ENCODE measurements at regions not wholly inside any gene's neighbourhood (a gene's known extent, or its start where the extent isn't known, plus 50 kb on each side); places are given as distances from the start of the nearest gene placed in this dataset.
"Not testable (repeated sequence)": the region's sequence is repeated elsewhere in the genome, so short reads cannot be mapped to it uniquely, and the experiment has no call there.

DNA sequence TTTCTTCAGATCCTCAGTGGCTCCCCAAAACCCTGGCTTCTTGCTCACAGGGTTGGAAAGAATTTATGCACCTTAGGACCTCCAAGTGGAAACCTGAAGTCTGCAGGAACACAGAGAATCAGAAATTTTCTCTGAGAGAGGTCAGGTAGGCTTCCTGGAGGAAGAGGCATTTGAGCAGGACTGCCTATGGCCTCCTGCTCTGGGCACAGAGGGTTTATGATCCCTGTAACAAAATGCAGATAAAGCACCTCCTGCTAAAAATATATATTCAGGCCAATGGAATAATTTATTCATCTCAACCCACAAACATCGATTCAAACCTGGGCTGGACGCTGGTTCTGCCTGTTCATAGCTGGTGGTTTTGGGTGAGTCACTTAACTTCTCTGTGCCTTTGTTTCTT, 68.1 kb upstream of the FGF3 start:
- no peak for DNase-seq (ENCODE audit: low spot score)

DNA sequence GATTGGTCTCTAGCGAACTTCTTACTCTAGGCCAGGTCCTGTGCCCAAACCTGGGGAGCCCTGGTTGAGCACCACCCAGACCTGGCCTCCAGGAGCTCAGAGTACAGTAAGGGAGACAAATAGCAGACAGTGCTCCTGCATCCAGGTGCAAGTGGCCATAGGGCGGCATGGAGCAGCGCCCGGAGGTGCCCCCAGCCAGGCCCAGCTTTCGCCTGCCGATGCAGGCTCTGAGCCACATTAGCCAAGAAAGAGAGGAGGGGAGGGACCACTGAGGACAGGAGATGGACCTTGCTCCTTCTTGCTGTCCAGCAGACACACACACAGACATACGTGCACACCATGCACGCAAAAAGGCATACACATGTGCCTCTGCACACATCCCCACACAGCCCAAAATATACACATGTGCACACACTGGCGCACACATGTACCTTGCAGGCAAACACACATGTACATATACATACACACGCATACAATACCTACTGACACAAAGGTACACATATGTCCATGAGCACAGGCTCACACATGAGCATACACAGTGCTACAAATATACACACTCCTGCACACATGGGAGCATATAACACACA, 68.7 kb upstream of the FGF3 start:
- DNase-seq (ENCODE audit: low spot score) = no peak

DNA sequence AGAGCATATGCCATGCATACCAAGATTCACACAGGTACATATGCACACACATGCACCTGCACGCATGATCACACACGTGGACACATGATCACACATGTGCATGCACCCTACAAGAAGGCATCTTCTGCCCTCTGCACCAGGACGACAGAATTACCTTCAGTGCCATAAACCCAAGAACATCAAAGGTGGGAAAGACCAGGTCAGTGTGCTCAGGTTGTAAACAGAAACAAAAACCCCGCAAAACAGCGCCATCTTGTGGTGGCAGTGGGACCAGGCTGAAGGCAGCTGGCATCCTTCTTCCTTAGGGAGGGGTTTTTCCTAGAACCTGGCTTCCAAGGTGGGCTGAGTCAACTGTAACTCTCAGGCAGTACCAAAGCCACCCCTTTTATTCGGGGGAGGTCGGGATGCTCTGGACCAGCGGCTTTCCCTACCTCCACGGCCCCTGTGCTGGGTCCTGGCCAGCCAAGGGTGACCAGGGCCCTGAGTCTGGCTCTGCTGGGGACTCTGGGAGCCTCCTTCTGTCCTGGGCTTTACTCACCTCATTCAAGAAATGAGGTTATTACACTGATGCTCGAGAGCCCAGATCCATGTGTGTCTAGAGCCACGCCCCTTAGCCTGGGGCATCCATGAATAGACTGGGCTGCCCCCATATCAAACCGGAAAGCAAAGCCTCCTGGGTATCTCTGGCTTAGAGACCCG, 69.4 kb upstream of the FGF3 start:
- peak; percentile 88 for DNase-seq (ENCODE audit: low spot score)

DNA sequence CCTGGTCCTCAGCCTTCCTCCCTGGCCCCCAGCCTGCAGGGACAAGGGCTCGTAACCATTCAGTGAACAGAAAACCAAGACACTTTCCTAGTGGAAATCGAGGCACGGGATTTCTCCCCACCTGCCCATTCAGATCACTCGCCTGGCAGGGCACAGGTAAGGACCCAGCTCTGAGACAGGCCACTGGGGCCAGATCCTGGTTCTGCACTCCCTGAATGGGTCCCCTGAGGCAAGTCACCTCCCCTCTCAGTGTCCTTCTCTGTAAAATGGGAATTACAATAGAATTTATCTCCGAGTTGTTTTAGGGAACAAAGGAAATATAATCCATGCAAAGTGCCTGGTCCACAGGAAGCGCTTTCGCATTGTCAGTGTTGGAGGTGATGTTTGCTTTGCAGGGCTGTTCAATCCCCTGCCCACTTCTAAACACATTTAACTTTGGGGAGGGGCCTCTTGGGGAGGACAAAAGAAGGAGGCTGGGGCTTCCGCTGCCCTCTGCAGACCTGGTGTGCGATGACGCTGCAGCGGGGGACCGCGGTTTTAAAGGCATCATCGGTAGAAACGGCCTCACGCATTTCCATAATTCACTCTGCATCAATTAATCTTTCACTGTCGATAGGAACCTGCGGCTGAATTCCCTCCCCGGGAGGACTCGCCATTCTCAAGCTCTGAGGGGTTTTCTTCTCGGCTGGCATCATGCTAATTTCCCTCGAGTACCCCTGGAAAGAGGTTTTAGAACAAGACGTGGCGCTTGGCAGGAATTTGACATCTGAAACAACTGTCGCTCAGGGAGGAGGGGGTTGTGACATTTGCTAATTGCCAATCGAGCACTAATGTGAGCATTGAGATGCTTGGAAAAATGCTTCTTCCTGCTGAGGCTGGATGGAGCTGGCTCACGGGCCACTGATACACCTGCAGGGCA, 70.4 kb upstream of the FGF3 start:
- no peak for DNase-seq (ENCODE audit: low spot score)

DNA sequence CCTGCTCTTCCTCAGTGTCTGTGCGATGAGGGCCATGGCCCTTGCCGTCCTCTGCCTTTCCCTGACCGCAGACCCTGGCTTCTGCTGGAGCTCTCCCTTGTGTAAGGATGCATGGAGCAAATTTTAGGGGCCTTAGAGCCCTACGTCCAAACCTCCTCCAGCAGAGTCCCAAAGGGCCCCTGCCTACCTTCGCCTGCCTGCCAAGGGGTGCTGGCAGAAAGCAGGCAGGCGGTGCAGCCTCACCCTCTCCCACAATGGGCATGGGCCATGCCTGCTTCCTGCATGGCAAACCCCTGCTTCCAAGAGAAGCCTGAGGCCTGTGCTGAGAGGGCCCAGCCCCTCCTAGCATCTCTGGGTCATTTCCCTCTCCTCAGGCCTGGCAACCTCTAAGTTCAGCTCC, 71.3 kb upstream of the FGF3 start:
- no peak for DNase-seq (ENCODE audit: low spot score)

GRCh38 chr11:69891421-69892236, 72.4 kb upstream of the FGF3 start:
- DNase-seq (ENCODE audit: low spot score) = no peak

DNA sequence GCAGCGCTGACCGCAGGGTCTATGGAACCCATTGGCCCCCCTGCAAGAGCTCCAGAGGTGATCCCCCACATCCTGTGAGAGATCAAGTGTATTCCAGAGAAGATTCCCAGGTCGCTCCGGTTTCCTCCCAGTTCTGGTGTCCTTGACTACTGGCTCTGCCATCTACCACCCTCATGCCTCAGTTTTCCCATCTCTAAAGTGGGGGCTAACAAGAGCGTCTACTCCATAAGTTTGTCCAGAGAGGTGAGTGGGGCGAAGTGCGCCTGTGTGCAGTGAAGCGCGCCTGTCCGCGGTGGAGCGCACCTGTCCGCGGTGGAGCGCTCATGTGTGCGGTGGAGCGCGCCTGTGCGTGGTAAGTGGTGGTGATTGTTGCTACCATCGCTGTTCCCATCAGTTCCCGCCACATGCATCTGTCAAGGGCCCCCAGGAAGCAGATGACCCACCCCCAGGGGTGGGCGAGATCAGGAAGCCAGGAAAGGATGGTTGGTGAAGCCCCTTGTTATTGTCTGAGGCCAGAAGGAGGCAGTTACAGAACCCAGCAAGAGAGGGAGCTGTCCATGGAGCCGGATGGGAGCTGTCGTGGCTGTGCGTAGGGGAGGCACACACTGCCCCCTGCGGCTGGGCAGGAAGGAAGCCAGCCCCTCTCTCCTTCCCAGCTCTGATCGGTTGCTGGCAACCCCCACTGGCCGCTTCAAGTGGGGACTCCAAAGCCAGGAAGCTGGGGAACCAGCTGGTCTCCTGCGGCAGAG, 73.2 kb upstream of the FGF3 start:
- no peak for DNase-seq (ENCODE audit: low spot score)

GRCh38 chr11:69892986-69893555, 73.9 kb upstream of the FGF3 start:
- DNase-seq (ENCODE audit: low spot score) = no peak

DNA sequence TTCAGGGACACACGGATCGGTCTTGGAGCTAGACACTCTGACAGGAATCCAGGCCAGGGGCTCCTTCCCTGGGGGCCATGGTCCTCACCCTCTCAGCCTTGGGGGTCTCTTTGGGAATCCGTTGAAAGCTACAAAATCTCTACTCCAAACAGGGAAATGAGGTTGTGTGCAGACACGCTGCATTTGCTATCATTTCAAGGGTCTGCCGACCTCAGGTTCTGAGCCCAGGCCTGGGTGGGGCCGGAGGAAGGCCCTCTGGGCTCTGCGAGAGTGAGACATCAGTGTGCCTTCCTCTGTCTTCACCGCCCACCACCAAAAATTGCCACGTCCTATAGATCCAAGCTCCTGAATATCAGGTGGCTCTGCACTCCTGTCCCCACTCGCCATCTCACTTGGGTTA, 74.4 kb upstream of the FGF3 start:
- DNase-seq (ENCODE audit: low spot score) = no peak

DNA sequence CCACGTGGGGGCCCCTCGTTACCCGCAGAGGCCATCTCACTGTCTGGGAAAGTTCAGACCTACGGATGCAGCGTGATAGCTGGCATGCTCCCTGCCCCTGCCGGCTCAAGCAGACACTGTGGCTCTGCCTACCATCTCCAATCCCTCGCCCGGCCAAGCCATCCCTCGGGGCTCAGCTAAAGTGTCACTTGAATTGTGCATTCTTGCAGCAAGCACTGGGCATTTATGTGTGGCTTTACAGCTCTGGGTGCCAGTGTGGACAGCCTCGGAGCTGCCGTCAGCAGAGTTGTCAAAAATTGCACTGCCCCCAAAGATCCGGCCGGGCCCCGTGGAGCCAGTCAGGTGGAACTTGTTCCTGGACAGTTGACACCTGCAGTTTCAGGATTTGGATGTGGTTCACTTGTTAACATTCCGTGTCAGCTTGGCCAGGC, 75.0 kb upstream of the FGF3 start:
- no peak for DNase-seq (ENCODE audit: low spot score)

DNA sequence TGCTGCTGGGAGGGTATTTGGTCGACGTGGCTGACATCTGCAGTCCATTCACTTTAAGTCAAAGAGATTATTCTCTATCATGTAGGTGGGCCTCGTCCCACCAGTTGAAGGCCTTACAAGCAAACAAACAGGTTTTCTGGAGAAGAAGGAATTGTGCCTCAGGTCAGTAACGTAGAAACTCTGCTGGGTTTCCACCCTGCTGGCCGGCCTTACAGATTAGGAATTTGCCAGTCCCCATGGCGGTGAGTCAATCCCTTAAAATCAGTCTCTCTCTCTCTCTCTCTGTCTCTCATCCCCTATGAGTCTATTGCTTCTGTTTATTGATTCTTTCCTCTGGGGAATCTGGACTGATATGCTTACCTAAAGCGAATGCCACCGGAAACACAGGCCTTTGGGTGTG, 75.4 kb upstream of the FGF3 start:
- DNase-seq (ENCODE audit: low spot score) = no peak

- no peak for DNase-seq (ENCODE audit: low spot score)
Observed at GRCh38 chr11:69896250-69896649, 77.0 kb upstream of the FGF3 start.

- no peak for DNase-seq (ENCODE audit: low spot score)
Observed at GRCh38 chr11:69898123-69898522, 78.9 kb upstream of the FGF3 start.

DNA sequence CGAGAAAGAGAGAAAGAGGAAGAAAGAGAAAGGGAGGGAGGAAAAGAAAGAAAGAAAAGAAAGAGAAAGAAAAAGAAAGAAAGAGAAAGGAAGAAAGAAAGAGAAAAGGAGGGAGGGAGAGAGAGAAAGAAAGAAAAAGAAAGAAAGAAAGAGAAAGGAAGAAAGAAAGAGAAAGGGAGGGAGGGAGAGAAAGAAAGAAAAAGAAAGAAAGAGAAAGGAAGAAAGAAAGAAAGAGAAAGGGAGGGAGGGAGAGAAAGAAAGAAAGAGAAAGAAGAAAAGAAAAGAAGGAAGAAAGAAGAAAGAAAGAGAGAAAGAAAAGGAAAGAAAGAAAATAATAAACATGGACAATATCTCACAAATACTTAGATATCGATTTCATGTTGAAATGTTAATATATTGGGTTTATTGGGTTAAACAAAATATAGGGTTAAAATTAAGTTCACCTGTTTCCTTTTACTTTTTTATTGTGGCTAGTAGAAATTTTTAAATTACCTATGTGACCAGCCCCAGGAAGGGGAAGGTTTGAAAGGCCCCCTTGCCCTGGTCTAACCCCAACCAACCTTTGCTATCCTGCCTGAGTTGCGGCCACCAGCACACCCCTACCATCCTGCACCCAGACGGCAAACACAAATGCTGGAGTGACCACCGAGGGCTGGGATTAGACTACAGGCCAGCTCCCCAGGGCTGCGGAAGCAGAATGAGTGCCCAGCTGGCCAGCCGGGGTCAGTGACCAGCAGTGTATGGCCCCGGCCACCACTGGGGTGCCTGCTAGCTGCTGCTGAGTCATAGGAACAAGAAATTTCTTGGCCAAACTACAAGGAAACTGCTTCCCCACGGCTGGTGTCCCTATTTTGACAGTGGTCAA, 81.0 kb upstream of the FGF3 start:
- no peak for DNase-seq (ENCODE audit: low spot score)

GRCh38 chr11:69900822-69901302, 81.6 kb upstream of the FGF3 start:
- DNase-seq (ENCODE audit: low spot score) = not testable (repeated sequence)

- no peak for DNase-seq (ENCODE audit: low spot score)
Observed at GRCh38 chr11:69902337-69902736, 83.1 kb upstream of the FGF3 start.

DNA sequence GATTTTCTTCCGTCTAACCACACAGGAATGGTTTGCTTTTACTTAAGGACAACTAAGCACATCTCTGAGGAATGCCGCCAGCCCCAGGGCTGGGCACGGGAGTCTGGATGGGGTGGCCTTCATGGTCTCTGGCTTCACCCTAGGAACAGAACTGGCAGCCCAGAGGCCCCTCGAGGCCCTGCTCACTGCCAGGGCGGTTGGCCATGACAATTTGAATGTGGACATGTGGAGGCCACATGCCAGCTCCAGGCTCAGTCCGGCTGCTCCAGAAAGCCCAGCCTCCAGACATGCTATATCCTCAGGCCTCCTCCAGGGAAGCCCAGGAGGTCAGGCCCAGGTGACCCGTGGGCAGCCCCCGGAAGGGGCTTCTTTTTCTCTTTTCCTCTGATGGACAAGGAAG, 84.0 kb upstream of the FGF3 start:
- no peak for DNase-seq (ENCODE audit: low spot score)

- DNase-seq (ENCODE audit: low spot score) = no peak
Observed at GRCh38 chr11:69904161-69904973, 85.2 kb upstream of the FGF3 start.

DNA sequence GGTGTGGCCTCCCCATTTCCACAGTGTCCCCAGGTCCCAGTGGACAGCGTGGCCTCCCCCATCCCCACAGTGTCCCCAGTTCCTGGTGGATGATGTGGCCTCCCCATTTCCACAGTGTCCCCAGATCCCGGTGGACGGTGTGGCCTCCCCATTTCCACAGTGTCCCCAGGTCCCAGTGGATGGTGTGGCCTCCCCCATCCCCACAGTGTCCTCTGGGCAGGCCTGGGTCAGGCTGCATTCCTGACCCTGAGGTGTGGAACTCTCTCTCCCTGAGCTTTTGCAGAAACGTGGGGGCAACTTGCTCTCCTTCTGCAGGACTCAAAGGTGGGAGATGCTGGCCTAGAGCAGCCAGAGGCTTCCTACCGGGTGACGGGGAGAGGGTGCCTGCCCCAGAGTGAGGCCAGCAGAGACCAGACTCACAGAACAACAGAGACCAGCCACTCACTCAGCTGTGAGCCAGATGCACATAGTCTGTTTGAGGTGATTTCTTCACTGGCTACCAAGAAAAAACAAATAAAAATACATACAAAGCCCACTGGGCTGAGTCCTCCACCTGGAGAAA, 85.8 kb upstream of the FGF3 start:
- no peak for DNase-seq (ENCODE audit: low spot score)
